Islet precursor cell (in vitro differentiated cells): ENCODE measurements at regions not wholly inside any gene's neighbourhood (a gene's known extent, or its start where the extent isn't known, plus 50 kb on each side); places are given as distances from the start of the nearest gene placed in this dataset.
"Not testable (repeated sequence)": the region's sequence is repeated elsewhere in the genome, so short reads cannot be mapped to it uniquely, and the experiment has no call there.

Experiments used
- DNase-seq: peaks from one replicate; pipeline ENCODE4 v3.0.0-alpha.2; 2018

GRCh38 chr14:106184771-106185170 is 658.4 kb downstream of the TMEM121 start:
- not testable (repeated sequence) for DNase-seq

- DNase-seq: not testable (repeated sequence)
These were observed 658.9 kb downstream of the TMEM121 start for GRCh38 chr14:106185174-106185836.

GRCh38 chr14:106185837-106186233 is 659.5 kb downstream of the TMEM121 start:
- no peak for DNase-seq

- no peak for DNase-seq
These were observed 660.8 kb downstream of the TMEM121 start for GRCh38 chr14:106187216-106187615.

GRCh38 chr14:106192701-106193100 is 666.3 kb downstream of the TMEM121 start:
- DNase-seq: not testable (repeated sequence)

- not testable (repeated sequence) for DNase-seq
These were observed 670.1 kb downstream of the TMEM121 start for GRCh38 chr14:106196459-106196858.

GRCh38 chr14:106197264-106197663 is 670.9 kb downstream of the TMEM121 start:
- not testable (repeated sequence) for DNase-seq

- DNase-seq: no peak
These were observed 672.7 kb downstream of the TMEM121 start for GRCh38 chr14:106199097-106199496.

- no peak for DNase-seq
These were observed 674.3 kb downstream of the TMEM121 start for GRCh38 chr14:106200541-106201315.

- no peak for DNase-seq
These were observed 675.0 kb downstream of the TMEM121 start for GRCh38 chr14:106201376-106201775.

- DNase-seq: no peak
These were observed 677.1 kb downstream of the TMEM121 start for GRCh38 chr14:106203438-106203837.

- no peak for DNase-seq
These were observed 677.7 kb downstream of the TMEM121 start for GRCh38 chr14:106204063-106204462.

- no peak for DNase-seq
These were observed 680.9 kb downstream of the TMEM121 start for GRCh38 chr14:106207316-106207715.

GRCh38 chr14:106208794-106209193 is 682.4 kb downstream of the TMEM121 start:
- DNase-seq: no peak

- DNase-seq: no peak
These were observed 683.4 kb downstream of the TMEM121 start for GRCh38 chr14:106209755-106210154.

- DNase-seq: no peak
These were observed 684.3 kb downstream of the TMEM121 start for GRCh38 chr14:106210650-106211049.

- DNase-seq: no peak
These were observed 685.0 kb downstream of the TMEM121 start for GRCh38 chr14:106211334-106211900.

GRCh38 chr14:106215229-106215628 is 688.8 kb downstream of the TMEM121 start:
- DNase-seq: no peak

- DNase-seq: no peak
These were observed 690.3 kb downstream of the TMEM121 start for GRCh38 chr14:106216679-106217078.

- no peak for DNase-seq
These were observed 691.8 kb downstream of the TMEM121 start for GRCh38 chr14:106218174-106218573.

GRCh38 chr14:106222311-106222710 is 695.9 kb downstream of the TMEM121 start:
- no peak for DNase-seq

- no peak for DNase-seq
These were observed 696.3 kb downstream of the TMEM121 start for GRCh38 chr14:106222731-106223130.

GRCh38 chr14:106227793-106228192 is 701.4 kb downstream of the TMEM121 start:
- no peak for DNase-seq

GRCh38 chr14:106228541-106229158 is 702.3 kb downstream of the TMEM121 start:
- DNase-seq: no peak
